Brain microvascular endothelial cell (primary cell): ENCODE measurements at regions not wholly inside any gene's neighbourhood (a gene's known extent, or its start where the extent isn't known, plus 50 kb on each side); places are given as distances from the start of the nearest gene placed in this dataset.

Experiments used
- DNase-seq: peaks from one replicate; pipeline ENCODE4 v3.0.0-alpha.2; 2020
- H3K27ac ChIP-seq: fragments of 250-450 bp; sonication (Bioruptor Pico); 2 replicates; pipeline ENCODE4 v1.5.1; 2020; ENCODE audit warnings: mild to moderate bottlenecking, moderate library complexity
- H3K27me3 ChIP-seq: fragments of 250-450 bp; sonication (Bioruptor Pico); replicated peaks from 2 replicates; pipeline ENCODE4 v1.5.1; 2020; ENCODE audit warnings: mild to moderate bottlenecking
- H3K36me3 ChIP-seq: fragments of 250-450 bp; sonication (Bioruptor Pico); replicated peaks from 2 replicates; pipeline ENCODE4 v1.5.1; 2020; ENCODE audit warnings: mild to moderate bottlenecking
- H3K4me3 ChIP-seq: 2 replicates; pipeline ENCODE4 v1.5.1; 2011; ENCODE audit warnings: low read depth, mild to moderate bottlenecking, control low read depth, low read length, moderate library complexity
- in situ Hi-C: cut with HindIII; loops from 2 replicates; pipeline ENCODE4 v1.10.0; 2017; ENCODE audit warnings: low sequenced_read_pairs, low pct_ligation_motif_present
- TF ChIP-seq, protein P1 (sequence below): IDR thresholded peaks from 2 replicates; pipeline ENCODE4 v1.5.1; 2011; ENCODE audit warnings: low read depth, mild to moderate bottlenecking, moderate library complexity, low read length, control low read depth, inconsistent platforms; ENCODE audit errors: missing control alignments

DNA sequence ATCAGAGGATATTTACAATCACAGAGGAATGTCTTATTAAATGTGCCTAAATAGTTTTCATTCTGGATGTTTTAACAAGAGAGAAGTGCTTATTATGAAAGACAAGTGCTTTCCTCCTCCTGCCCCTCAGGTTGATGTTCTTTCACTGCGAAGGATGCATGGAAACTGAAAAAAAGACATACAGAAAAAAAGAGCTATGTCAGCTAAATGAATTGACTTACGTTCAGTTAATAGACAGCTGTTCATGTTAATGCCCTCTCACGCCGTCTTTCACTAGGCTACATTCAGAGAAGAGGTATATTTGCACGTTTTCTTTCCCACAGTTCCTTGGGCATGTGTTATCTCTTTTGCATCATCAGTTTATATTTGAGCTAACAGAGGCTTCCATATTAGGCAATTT is 821.8 kb upstream of the PCDH9 start:
- Histone ChIP-seq H3K4me3 (no peak overlapping the region), H3K27me3 (no peaks in the 10 kb centered on the region), H3K27ac (no peak overlapping the region), H3K36me3 (no peaks in the 10 kb centered on the region)
- in situ Hi-C loops = no loop called here
- DNase-seq = no peak
- TF ChIP-seq, protein P1, sequence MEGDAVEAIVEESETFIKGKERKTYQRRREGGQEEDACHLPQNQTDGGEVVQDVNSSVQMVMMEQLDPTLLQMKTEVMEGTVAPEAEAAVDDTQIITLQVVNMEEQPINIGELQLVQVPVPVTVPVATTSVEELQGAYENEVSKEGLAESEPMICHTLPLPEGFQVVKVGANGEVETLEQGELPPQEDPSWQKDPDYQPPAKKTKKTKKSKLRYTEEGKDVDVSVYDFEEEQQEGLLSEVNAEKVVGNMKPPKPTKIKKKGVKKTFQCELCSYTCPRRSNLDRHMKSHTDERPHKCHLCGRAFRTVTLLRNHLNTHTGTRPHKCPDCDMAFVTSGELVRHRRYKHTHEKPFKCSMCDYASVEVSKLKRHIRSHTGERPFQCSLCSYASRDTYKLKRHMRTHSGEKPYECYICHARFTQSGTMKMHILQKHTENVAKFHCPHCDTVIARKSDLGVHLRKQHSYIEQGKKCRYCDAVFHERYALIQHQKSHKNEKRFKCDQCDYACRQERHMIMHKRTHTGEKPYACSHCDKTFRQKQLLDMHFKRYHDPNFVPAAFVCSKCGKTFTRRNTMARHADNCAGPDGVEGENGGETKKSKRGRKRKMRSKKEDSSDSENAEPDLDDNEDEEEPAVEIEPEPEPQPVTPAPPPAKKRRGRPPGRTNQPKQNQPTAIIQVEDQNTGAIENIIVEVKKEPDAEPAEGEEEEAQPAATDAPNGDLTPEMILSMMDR = no peak

DNA sequence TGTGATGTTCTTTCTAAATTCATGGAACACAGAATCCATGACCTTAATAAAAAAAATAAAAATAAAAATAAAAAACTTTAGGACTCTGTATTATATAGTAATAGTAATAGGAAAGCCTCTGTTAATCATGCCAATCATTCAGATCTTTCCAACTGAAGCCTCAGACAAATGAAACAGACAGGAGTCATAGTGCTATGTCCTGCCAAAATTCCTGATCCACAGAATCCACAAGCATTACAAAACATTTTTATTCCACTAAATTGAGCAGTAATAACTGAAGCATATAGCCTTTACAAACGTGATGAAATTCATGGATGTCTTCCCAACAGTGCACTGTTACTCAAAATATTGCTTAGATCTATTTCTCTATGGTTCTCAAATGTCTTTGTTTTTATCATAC is 820.6 kb upstream of the PCDH9 start:
- no peaks in the 10 kb centered on the region for H3K27me3 ChIP-seq
- in situ Hi-C loops = no loop called here
- no peaks in the 10 kb centered on the region for H3K36me3 ChIP-seq
- H3K27ac ChIP-seq = no peak overlapping the region
- DNase-seq = no peak
- H3K4me3 ChIP-seq = no peak overlapping the region
- TF ChIP-seq, protein P1 = no peak

DNA sequence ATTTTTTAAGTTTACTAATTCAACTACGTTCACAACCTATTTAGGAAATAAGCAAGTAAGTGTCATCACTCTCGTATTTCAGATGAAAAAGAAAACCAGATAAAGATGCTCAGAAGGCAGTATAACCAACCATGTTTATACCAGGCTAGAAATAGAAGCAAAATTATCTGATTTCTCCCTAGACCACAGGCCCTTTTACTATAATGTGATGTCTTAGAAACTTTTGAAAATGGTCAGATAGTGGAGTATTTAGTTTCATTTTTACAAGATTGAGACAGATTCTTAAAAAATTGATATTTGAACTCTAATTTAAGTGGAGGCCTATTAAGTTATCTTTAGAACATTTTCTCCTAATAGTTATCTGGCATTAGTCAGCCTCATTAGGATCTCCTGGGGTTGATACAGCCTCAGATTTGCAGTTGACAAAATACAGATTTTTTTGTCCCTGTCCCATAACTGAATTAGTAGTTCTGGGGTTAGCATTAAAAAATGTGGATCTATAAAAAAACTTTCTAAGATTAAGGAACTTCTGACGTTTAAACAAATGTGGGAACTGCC is 818.7 kb upstream of the PCDH9 start:
- TF ChIP-seq, protein P1 = no peak
- in situ Hi-C loops = no loop called here
- DNase-seq = no peak
- no peaks in the 10 kb centered on the region for H3K36me3 ChIP-seq
- no peaks in the 10 kb centered on the region for H3K27me3 ChIP-seq
- no peak overlapping the region for H3K4me3 ChIP-seq
- H3K27ac ChIP-seq = no peak overlapping the region

DNA sequence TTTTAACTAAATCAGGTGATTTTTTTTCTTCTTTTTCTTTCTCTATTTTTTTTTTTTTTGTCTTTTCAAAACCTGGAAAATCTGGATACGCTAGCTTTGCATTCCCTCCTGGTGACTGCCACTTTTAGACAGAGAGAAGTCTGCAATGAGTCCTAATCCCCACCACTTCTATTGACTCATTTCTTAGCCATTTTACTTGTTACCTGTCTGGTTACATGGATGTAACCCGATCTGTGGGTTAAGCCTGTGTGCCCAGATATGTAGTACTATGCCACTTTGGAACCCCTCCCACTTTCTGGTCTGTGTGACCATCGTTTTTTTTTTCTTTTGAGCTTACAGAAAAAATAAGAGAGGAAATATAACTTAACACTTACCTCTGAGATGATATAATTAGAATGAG is 817.8 kb upstream of the PCDH9 start:
- TF ChIP-seq, protein P1 = no peak
- Histone ChIP-seq H3K27me3 (no peaks in the 10 kb centered on the region), H3K4me3 (no peak overlapping the region), H3K36me3 (no peaks in the 10 kb centered on the region), H3K27ac (no peak overlapping the region)
- in situ Hi-C loops = no loop called here
- DNase-seq = no peak

DNA sequence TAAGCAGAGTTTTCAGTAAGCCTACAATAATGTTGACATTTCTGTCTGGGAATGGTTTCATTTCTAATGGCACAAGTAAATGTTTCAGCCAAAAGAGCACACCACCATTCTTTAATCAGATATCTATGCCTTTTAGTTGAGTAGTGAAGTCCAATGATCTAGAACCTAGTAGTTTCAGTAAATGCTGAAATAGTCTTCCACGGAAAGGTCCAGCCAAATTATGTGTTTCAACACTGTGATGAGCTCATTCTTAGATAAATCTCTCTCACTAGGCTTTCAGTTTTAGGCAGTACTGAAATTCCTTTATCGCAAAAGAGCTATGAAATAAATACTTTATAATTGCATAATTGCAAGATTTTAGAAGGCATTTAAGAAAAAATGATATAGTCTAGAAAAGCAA is 816.8 kb upstream of the PCDH9 start:
- no peaks in the 10 kb centered on the region for H3K36me3 ChIP-seq
- H3K4me3 ChIP-seq = no peak overlapping the region
- in situ Hi-C loops = no loop called here
- DNase-seq = no peak
- H3K27ac ChIP-seq = no peak overlapping the region
- no peaks in the 10 kb centered on the region for H3K27me3 ChIP-seq
- TF ChIP-seq, protein P1 = no peak

DNA sequence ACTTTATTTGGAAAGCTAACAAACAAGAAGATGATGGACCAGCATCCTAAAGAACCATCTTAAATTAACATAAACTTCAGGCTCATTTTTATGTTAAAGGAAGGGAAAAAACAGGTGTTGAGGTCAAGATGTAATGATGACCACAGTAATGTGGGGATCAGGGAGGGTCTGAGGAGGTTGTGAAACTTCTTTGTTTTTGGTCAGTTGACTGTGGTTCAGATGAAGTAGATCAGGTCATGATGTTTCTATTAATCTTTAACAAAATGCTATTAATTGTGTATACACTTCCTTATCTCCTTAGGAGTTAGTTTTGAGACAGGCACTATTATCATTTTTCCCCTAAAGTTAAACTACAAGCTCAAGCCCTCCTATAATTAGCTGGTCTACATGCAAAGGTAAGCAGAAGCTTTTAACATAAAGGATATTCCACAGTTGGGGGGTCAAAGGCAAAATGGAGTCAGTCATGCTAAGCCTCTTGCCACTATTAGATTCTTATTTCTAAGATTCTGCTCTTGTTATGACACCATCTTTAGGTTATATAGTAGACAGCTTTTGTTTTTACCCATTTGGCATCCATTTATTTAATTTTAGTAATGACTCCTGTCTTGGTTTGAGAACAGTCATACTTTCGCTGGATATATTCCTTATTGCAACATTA is 800.1 kb upstream of the PCDH9 start:
- in situ Hi-C loops = no loop called here
- no peak overlapping the region for H3K27ac ChIP-seq
- H3K36me3 ChIP-seq = no peaks in the 10 kb centered on the region
- TF ChIP-seq, protein P1 = no peak
- no peak for DNase-seq
- H3K4me3 ChIP-seq = no peak overlapping the region
- no peaks in the 10 kb centered on the region for H3K27me3 ChIP-seq
